ENCODE measurements at regions not wholly inside any gene's neighbourhood (a gene's known extent, or its start where the extent isn't known, plus 50 kb on each side); places are given as distances from the start of the nearest gene placed in this dataset.

GRCh38 chr16:86214326-86215232, 295.7 kb upstream of the FOXF1 start:
- no peak for TF ChIP-seq POLR2A (IDR thresholded peaks at IDR 0.05)
- TF ChIP-seq CTCF (IDR thresholded peaks at IDR 0.05) = no peak
- no peak for TF ChIP-seq EP300 (IDR thresholded peaks at IDR 0.05)
- no peak for TF ChIP-seq POLR2AphosphoS5 (IDR thresholded peaks at IDR 0.05)
